ENCODE measurements at regions not wholly inside any gene's neighbourhood (a gene's known extent, or its start where the extent isn't known, plus 50 kb on each side); places are given as distances from the start of the nearest gene placed in this dataset.
"Not testable (repeated sequence)": the region's sequence is repeated elsewhere in the genome, so short reads cannot be mapped to it uniquely, and the experiment has no call there.

GRCh38 chr3:164417955-164418354 is 660.3 kb downstream of the SI start:
- no peak overlapping the region for H3K27ac ChIP-seq (ENCODE audit: low read length)

GRCh38 chr3:164416491-164417222 is 661.6 kb downstream of the SI start:
- Histone ChIP-seq H3K4me3 (ENCODE audit: low read length) (no peak overlapping the region), H3K27me3 (ENCODE audit: control insufficient read depth, insufficient read depth) (no peaks in the 10 kb centered on the region), H3K27ac (ENCODE audit: low read length) (no peak overlapping the region), H3K4me1 (ENCODE audit: control insufficient read depth, insufficient read depth, low read length) (no peaks in the 10 kb centered on the region), H3K9me3 (ENCODE audit: control insufficient read depth, low read length) (no peaks in the 10 kb centered on the region)
- no peak for DNase-seq
- WGBS: 57% methylated on average over 3 of the region's 3 CpGs
- intact Hi-C loops (cut with DNase I): no loop called here
- no peak for ATAC-seq

More at GRCh38 chr3:164417955-164418354, 660.3 kb downstream of the SI start:
- no peaks in the 10 kb centered on the region for H3K9me3 ChIP-seq (ENCODE audit: control insufficient read depth, low read length)
- H3K4me3 ChIP-seq (ENCODE audit: low read length): no peak overlapping the region
- H3K27me3 ChIP-seq (ENCODE audit: control insufficient read depth, insufficient read depth): no peaks in the 10 kb centered on the region
- DNase-seq (no peak), ATAC-seq (no peak)
- H3K4me1 ChIP-seq (ENCODE audit: control insufficient read depth, insufficient read depth, low read length): no peaks in the 10 kb centered on the region
- intact Hi-C loops (cut with DNase I): no loop called here

GRCh38 chr3:164408326-164408725 is 670.0 kb downstream of the SI start:
- DNase-seq (no peak), ATAC-seq (no peak)
- Histone ChIP-seq H3K27me3 (ENCODE audit: control insufficient read depth, insufficient read depth) (no peaks in the 10 kb centered on the region), H3K4me3 (ENCODE audit: low read length) (no peak overlapping the region), H3K27ac (ENCODE audit: low read length) (no peak overlapping the region), H3K9me3 (ENCODE audit: control insufficient read depth, low read length) (no peaks in the 10 kb centered on the region), H3K4me1 (ENCODE audit: control insufficient read depth, insufficient read depth, low read length) (no peaks in the 10 kb centered on the region)
- 84% methylated on average over 1 of the region's 1 CpG for WGBS
- intact Hi-C loops (cut with DNase I): no loop called here

GRCh38 chr3:164407111-164407510 is 671.2 kb downstream of the SI start:
- no peaks in the 10 kb centered on the region for H3K9me3 ChIP-seq (ENCODE audit: control insufficient read depth, low read length)

GRCh38 chr3:164406281-164406680 is 672.0 kb downstream of the SI start:
- no peaks in the 10 kb centered on the region for H3K4me1 ChIP-seq (ENCODE audit: control insufficient read depth, insufficient read depth, low read length)
- DNase-seq: no peak
- no peak overlapping the region for H3K4me3 ChIP-seq (ENCODE audit: low read length)
- WGBS: 68% methylated on average over 3 of the region's 3 CpGs
- no peak for ATAC-seq
- no peaks in the 10 kb centered on the region for H3K9me3 ChIP-seq (ENCODE audit: control insufficient read depth, low read length)
- intact Hi-C loops (cut with DNase I): no loop called here
- H3K27ac ChIP-seq (ENCODE audit: low read length): no peak overlapping the region
- H3K27me3 ChIP-seq (ENCODE audit: control insufficient read depth, insufficient read depth): no peaks in the 10 kb centered on the region

More at GRCh38 chr3:164407111-164407510, 671.2 kb downstream of the SI start:
- Histone ChIP-seq H3K4me1 (ENCODE audit: control insufficient read depth, insufficient read depth, low read length) (no peaks in the 10 kb centered on the region), H3K27me3 (ENCODE audit: control insufficient read depth, insufficient read depth) (no peaks in the 10 kb centered on the region), H3K4me3 (ENCODE audit: low read length) (no peak overlapping the region), H3K27ac (ENCODE audit: low read length) (no peak overlapping the region)
- ATAC-seq: no peak
- intact Hi-C loops (cut with DNase I): no loop called here
- no peak for DNase-seq
- WGBS: 66% methylated on average over 3 of the region's 3 CpGs

- Histone ChIP-seq H3K4me1 (ENCODE audit: control insufficient read depth, insufficient read depth, low read length) (no peaks in the 10 kb centered on the region), H3K27me3 (ENCODE audit: control insufficient read depth, insufficient read depth) (no peaks in the 10 kb centered on the region), H3K27ac (ENCODE audit: low read length) (no peak overlapping the region), H3K9me3 (ENCODE audit: control insufficient read depth, low read length) (no peaks in the 10 kb centered on the region), H3K4me3 (ENCODE audit: low read length) (no peak overlapping the region)
- WGBS: 89% methylated on average over 30 of the region's 30 CpGs
- intact Hi-C loops (cut with DNase I): no loop called here
- DNase-seq (peak in 2 of 3 donors; percentile 33 to 55), ATAC-seq (no peak)
Observed at GRCh38 chr3:164401923-164402322, 676.4 kb downstream of the SI start.

- H3K4me3 ChIP-seq (ENCODE audit: low read length); ATAC-seq; H3K4me1 ChIP-seq (ENCODE audit: control insufficient read depth, insufficient read depth, low read length); H3K27ac ChIP-seq (ENCODE audit: low read length); H3K9me3 ChIP-seq (ENCODE audit: control insufficient read depth, low read length); H3K27me3 ChIP-seq (ENCODE audit: control insufficient read depth, insufficient read depth); intact Hi-C loops (cut with DNase I): not testable (repeated sequence)
- WGBS: 82% methylated on average over 7 of the region's 7 CpGs
- peak in 1 of 3 donors; percentile 9 for DNase-seq
Observed at GRCh38 chr3:164401440-164401839, 676.9 kb downstream of the SI start.

- no peak overlapping the region for H3K27ac ChIP-seq (ENCODE audit: low read length)
- no peak overlapping the region for H3K4me3 ChIP-seq (ENCODE audit: low read length)
- ATAC-seq: no peak
- H3K27me3 ChIP-seq (ENCODE audit: control insufficient read depth, insufficient read depth): no peaks in the 10 kb centered on the region
- H3K4me1 ChIP-seq (ENCODE audit: control insufficient read depth, insufficient read depth, low read length): no peaks in the 10 kb centered on the region
- H3K9me3 ChIP-seq (ENCODE audit: control insufficient read depth, low read length): no peaks in the 10 kb centered on the region
- intact Hi-C loops (cut with DNase I): no loop called here
- DNase-seq: no peak
Observed at GRCh38 chr3:164397462-164397861, 680.8 kb downstream of the SI start.

GRCh38 chr3:164393171-164393570 is 685.1 kb downstream of the SI start:
- DNase-seq (no peak), ATAC-seq (no peak)
- intact Hi-C loops (cut with DNase I): no loop called here
- Histone ChIP-seq H3K27me3 (ENCODE audit: control insufficient read depth, insufficient read depth) (no peaks in the 10 kb centered on the region), H3K9me3 (ENCODE audit: control insufficient read depth, low read length) (no peaks in the 10 kb centered on the region), H3K27ac (ENCODE audit: low read length) (no peak overlapping the region), H3K4me1 (ENCODE audit: control insufficient read depth, insufficient read depth, low read length) (no peaks in the 10 kb centered on the region), H3K4me3 (ENCODE audit: low read length) (no peak overlapping the region)
- 44% methylated on average over 1 of the region's 1 CpG for WGBS

GRCh38 chr3:164390046-164390445 is 688.2 kb downstream of the SI start:
- no peak for DNase-seq
- no peak for ATAC-seq

GRCh38 chr3:164387236-164387635 is 691.1 kb downstream of the SI start:
- WGBS: 98% methylated on average over 1 of the region's 1 CpG
- intact Hi-C loops (cut with DNase I): no loop called here
- H3K27me3 ChIP-seq (ENCODE audit: control insufficient read depth, insufficient read depth): no peaks in the 10 kb centered on the region
- no peaks in the 10 kb centered on the region for H3K9me3 ChIP-seq (ENCODE audit: control insufficient read depth, low read length)
- DNase-seq: no peak
- H3K4me1 ChIP-seq (ENCODE audit: control insufficient read depth, insufficient read depth, low read length): no peaks in the 10 kb centered on the region
- no peak for ATAC-seq
- no peak overlapping the region for H3K27ac ChIP-seq (ENCODE audit: low read length)
- no peak overlapping the region for H3K4me3 ChIP-seq (ENCODE audit: low read length)

More at GRCh38 chr3:164390046-164390445, 688.2 kb downstream of the SI start:
- Histone ChIP-seq H3K4me3 (ENCODE audit: low read length) (no peak overlapping the region), H3K4me1 (ENCODE audit: control insufficient read depth, insufficient read depth, low read length) (no peaks in the 10 kb centered on the region), H3K9me3 (ENCODE audit: control insufficient read depth, low read length) (no peaks in the 10 kb centered on the region), H3K27me3 (ENCODE audit: control insufficient read depth, insufficient read depth) (no peaks in the 10 kb centered on the region), H3K27ac (ENCODE audit: low read length) (no peak overlapping the region)
- intact Hi-C loops (cut with DNase I): no loop called here

GRCh38 chr3:164380156-164380555 is 698.1 kb downstream of the SI start:
- no peaks in the 10 kb centered on the region for H3K27me3 ChIP-seq (ENCODE audit: control insufficient read depth, insufficient read depth)
- 88% methylated on average over 3 of the region's 3 CpGs for WGBS
- H3K27ac ChIP-seq (ENCODE audit: low read length): no peak overlapping the region
- no peaks in the 10 kb centered on the region for H3K4me1 ChIP-seq (ENCODE audit: control insufficient read depth, insufficient read depth, low read length)
- H3K9me3 ChIP-seq (ENCODE audit: control insufficient read depth, low read length): no peaks in the 10 kb centered on the region
- DNase-seq: no peak
- no peak overlapping the region for H3K4me3 ChIP-seq (ENCODE audit: low read length)
- ATAC-seq: no peak
- intact Hi-C loops (cut with DNase I): no loop called here

All from right cardiac atrium (tissue), 5 donors.